ENCODE measurements at regions not wholly inside any gene's neighbourhood (a gene's known extent, or its start where the extent isn't known, plus 50 kb on each side); places are given as distances from the start of the nearest gene placed in this dataset.
"Not testable (repeated sequence)": the region's sequence is repeated elsewhere in the genome, so short reads cannot be mapped to it uniquely, and the experiment has no call there.

- DNase-seq (ENCODE audit: low read depth in 2 of 2): no peak
These were observed 838.7 kb downstream of the RNF144A start for GRCh38 chr2:7755879-7756278.

GRCh38 chr2:7758073-7758759, 841.0 kb downstream of the RNF144A start:
- no peak for DNase-seq (ENCODE audit: low read depth in 2 of 2)

GRCh38 chr2:7759898-7760297, 842.7 kb downstream of the RNF144A start:
- no peak for DNase-seq (ENCODE audit: low read depth in 2 of 2)

- DNase-seq (ENCODE audit: low read depth in 2 of 2): not testable (repeated sequence)
These were observed 846.2 kb downstream of the RNF144A start for GRCh38 chr2:7763418-7763817.

GRCh38 chr2:7765236-7765635, 848.0 kb downstream of the RNF144A start:
- DNase-seq (ENCODE audit: low read depth in 2 of 2): no peak

- DNase-seq (ENCODE audit: low read depth in 2 of 2): no peak
These were observed 849.0 kb downstream of the RNF144A start for GRCh38 chr2:7766088-7766722.

- DNase-seq (ENCODE audit: low read depth in 2 of 2): no peak
These were observed 849.9 kb downstream of the RNF144A start for GRCh38 chr2:7766978-7767565.

- DNase-seq (ENCODE audit: low read depth in 2 of 2): no peak
These were observed 850.7 kb downstream of the RNF144A start for GRCh38 chr2:7767902-7768301.

GRCh38 chr2:7771781-7772180, 854.6 kb downstream of the RNF144A start:
- no peak for DNase-seq (ENCODE audit: low read depth in 2 of 2)

- DNase-seq (ENCODE audit: low read depth in 2 of 2): peak in 1 of 2 donors; percentile 41
These were observed 856.4 kb downstream of the RNF144A start for GRCh38 chr2:7773362-7774360.

GRCh38 chr2:7774481-7774880, 857.3 kb downstream of the RNF144A start:
- no peak for DNase-seq (ENCODE audit: low read depth in 2 of 2)

- DNase-seq (ENCODE audit: low read depth in 2 of 2): no peak
These were observed 860.5 kb downstream of the RNF144A start for GRCh38 chr2:7777668-7778067.

GRCh38 chr2:7780321-7780720, 863.1 kb downstream of the RNF144A start:
- DNase-seq (ENCODE audit: low read depth in 2 of 2): no peak

- no peak for DNase-seq (ENCODE audit: low read depth in 2 of 2)
These were observed 868.5 kb downstream of the RNF144A start for GRCh38 chr2:7785700-7786099.

- DNase-seq (ENCODE audit: low read depth in 2 of 2): no peak
These were observed 871.5 kb downstream of the RNF144A start for GRCh38 chr2:7788736-7789135.

GRCh38 chr2:7792031-7792651, 874.9 kb downstream of the RNF144A start:
- DNase-seq (ENCODE audit: low read depth in 2 of 2): no peak

GRCh38 chr2:7795778-7796563, 878.8 kb downstream of the RNF144A start:
- no peak for DNase-seq (ENCODE audit: low read depth in 2 of 2)

- no peak for DNase-seq (ENCODE audit: low read depth in 2 of 2)
These were observed 881.8 kb upstream of the ID2 start for GRCh38 chr2:7800031-7800430.

GRCh38 chr2:7801212-7801611, 880.6 kb upstream of the ID2 start:
- DNase-seq (ENCODE audit: low read depth in 2 of 2): no peak

GRCh38 chr2:7803515-7803914, 878.3 kb upstream of the ID2 start:
- no peak for DNase-seq (ENCODE audit: low read depth in 2 of 2)

GRCh38 chr2:7809640-7810039, 872.2 kb upstream of the ID2 start:
- no peak for DNase-seq (ENCODE audit: low read depth in 2 of 2)
